Stomach (tissue), 8 donors: ENCODE measurements at regions not wholly inside any gene's neighbourhood (a gene's known extent, or its start where the extent isn't known, plus 50 kb on each side); places are given as distances from the start of the nearest gene placed in this dataset.

ENCODE experiments used
- DNase-seq, 2 donors: peaks; one replicate each; pipeline versions ENCODE4 v3.0.0 to v3.0.0-alpha.2; 2013 to 2019
- H3K27ac ChIP-seq, 5 donors: fragments of 200-600 bp in 4 of 5; sonication (generic) in 4 of 5; one replicate each; pipeline ENCODE4 v1.5.1; 2013 to 2019; ENCODE audit warnings: mild to moderate bottlenecking in 1 of 5, moderate library complexity in 1 of 5
- H3K27me3 ChIP-seq, 3 donors: fragments of 200-600 bp; sonication (generic); one replicate each; pipeline ENCODE4 v1.5.1; 2017 to 2019; ENCODE audit warnings: mixed run types in 1 of 3
- H3K36me3 ChIP-seq, 4 donors: fragments of 200-600 bp; sonication (generic); 1 replicate in 3 of 4; 2 replicates in 1 of 4; pipeline ENCODE4 v1.5.1; 2016 to 2019
- H3K4me1 ChIP-seq, 4 donors: fragments of 200-600 bp; sonication (generic); one replicate each; pipeline ENCODE4 v1.5.1; 2016 to 2019
- H3K4me3 ChIP-seq, 4 donors: fragments of 200-600 bp; sonication (generic) in 3 of 4; one replicate each; pipeline ENCODE4 v1.5.1; 2016 to 2019; ENCODE audit warnings: mild to moderate bottlenecking in 1 of 4
- H3K9me3 ChIP-seq, 4 donors: fragments of 200-600 bp; sonication (generic); one replicate each; pipeline ENCODE4 v1.5.1; 2016 to 2019
- CTCF ChIP-seq, 7 experiments: fragments of 450-650 bp in 4 of 7; fragments of 200-600 bp in 3 of 7; sonication (generic) in 3 of 7; IDR thresholded peaks; one replicate each; pipeline ENCODE4 v1.5.1; 2016 to 2019; ENCODE audit warnings: antibody characterized with exemption in 7 of 7, control low read depth in 2 of 7, mild to moderate bottlenecking in 1 of 7
- EP300 ChIP-seq: sonication (generic); formaldehyde crosslinking; IDR thresholded peaks from one replicate; pipeline ENCODE4 v1.6.1; 2017; ENCODE audit warnings: antibody characterized with exemption
- POLR2A ChIP-seq, 4 donors: fragments of 450-650 bp; IDR thresholded peaks; one replicate each; pipeline ENCODE4 v1.6.1; 2016; ENCODE audit warnings: antibody characterized with exemption in 4 of 4, control low read depth in 2 of 4, mild to moderate bottlenecking in 1 of 4, moderate library complexity in 1 of 4
- POLR2AphosphoS5 ChIP-seq, 3 donors: sonication (generic); formaldehyde crosslinking; IDR thresholded peaks; one replicate each; pipeline ENCODE4 v1.6.1; 2016; ENCODE audit warnings: antibody characterized with exemption in 3 of 3
- WGBS, 5 donors: extraction: QIAGEN DNeasy Blood & Tissue Kit in 3 of 5; methylation state at CpG; one replicate each; pipeline versions ENCODE4 v1.1.5 to v1.1.7; 2013 to 2018; 5-methylcytosine and 5-hydroxymethylcytosine counted together
- intact Hi-C: fragments of 100-400 bp; cut with DNase I; formaldehyde crosslinking; loops from one replicate; pipeline ENCODE4 v1.15.1; 2023; ENCODE audit warnings: low total_unique reads
- donor health status: healthy with polysubstance abuse.
- donor health status: Bipolar disorder and iron deficiency.
- donor health status: healthy.

- intact Hi-C loops = no loop called here
- TF ChIP-seq EP300 (no peak), CTCF (IDR thresholded peaks at IDR 0.05) (no peak), POLR2AphosphoS5 (IDR thresholded peaks at IDR 0.05) (no peak), POLR2A (IDR thresholded peaks at IDR 0.05) (no peak)
- 59 to 69% (median 63%) methylated on average over 3 of the region's 3 CpGs for WGBS, 5 donors
- Histone ChIP-seq H3K27me3 (no peaks in the 10 kb centered on the region), H3K36me3 (no peaks in the 10 kb centered on the region), H3K27ac (no peak overlapping the region), H3K4me1 (no peaks in the 10 kb centered on the region), H3K9me3 (no peaks in the 10 kb centered on the region), H3K4me3 (no peak overlapping the region)
- no peak for DNase-seq
Observed at GRCh38 chr15:55056500-55056899, 140.2 kb downstream of the RSL24D1 start.

GRCh38 chr15:55044162-55044561 lies 152.6 kb downstream of the RSL24D1 start:
- Histone ChIP-seq H3K4me1 (no peaks in the 10 kb centered on the region), H3K27ac (no peak overlapping the region), H3K9me3 (no peaks in the 10 kb centered on the region), H3K27me3 (peaks cover 0 to 7% (median 0%) of the 10 kb centered on the region in 3 donors), H3K4me3 (no peak overlapping the region), H3K36me3 (no peaks in the 10 kb centered on the region)
- DNase-seq = no peak
- TF ChIP-seq POLR2A (IDR thresholded peaks at IDR 0.05) (no peak), CTCF (IDR thresholded peaks at IDR 0.05) (no peak), POLR2AphosphoS5 (IDR thresholded peaks at IDR 0.05) (no peak), EP300 (no peak)
- 29 to 58% (median 49%) methylated on average over 2 of the region's 2 CpGs for WGBS, 5 donors
- intact Hi-C loops = no loop called here

GRCh38 chr15:55037071-55037470 lies 159.7 kb downstream of the RSL24D1 start:
- Histone ChIP-seq H3K4me3 (no peak overlapping the region), H3K36me3 (no peaks in the 10 kb centered on the region), H3K4me1 (no peaks in the 10 kb centered on the region), H3K9me3 (no peaks in the 10 kb centered on the region), H3K27ac (no peak overlapping the region), H3K27me3 (no peaks in the 10 kb centered on the region)
- whole genome bisulfite sequencing, 5 donors = 3 to 21% (median 9%) methylated on average over 1 of the region's 1 CpG
- DNase-seq = no peak
- intact Hi-C loops = no loop called here
- TF ChIP-seq POLR2A (IDR thresholded peaks at IDR 0.05) = no peak
- no peak for TF ChIP-seq CTCF (IDR thresholded peaks at IDR 0.05)
- no peak for TF ChIP-seq POLR2AphosphoS5 (IDR thresholded peaks at IDR 0.05)
- no peak for TF ChIP-seq EP300

- TF ChIP-seq POLR2A (IDR thresholded peaks at IDR 0.05) (no peak), CTCF (IDR thresholded peaks at IDR 0.05) (no peak), EP300 (no peak), POLR2AphosphoS5 (IDR thresholded peaks at IDR 0.05) (no peak)
- no peaks in the 10 kb centered on the region for H3K4me1 ChIP-seq
- WGBS, 5 donors = 77 to 90% (median 85%) methylated on average over 2 of the region's 2 CpGs
- no peak for DNase-seq
- no peak overlapping the region for H3K4me3 ChIP-seq
- no peaks in the 10 kb centered on the region for H3K27me3 ChIP-seq
- no peaks in the 10 kb centered on the region for H3K9me3 ChIP-seq
- no peaks in the 10 kb centered on the region for H3K36me3 ChIP-seq
- intact Hi-C loops = no loop called here
- H3K27ac ChIP-seq = no peak overlapping the region
Observed at GRCh38 chr15:55035749-55036148, 161.0 kb downstream of the RSL24D1 start.
